GM20000 (cell line): ENCODE measurements at regions not wholly inside any gene's neighbourhood (a gene's known extent, or its start where the extent isn't known, plus 50 kb on each side); places are given as distances from the start of the nearest gene placed in this dataset.

Experiments
- DNase-seq: peaks from one replicate; pipeline ENCODE4 v3.0.0; 2012; ENCODE audit warnings: low spot score
- CTCF ChIP-seq: IDR thresholded peaks from 2 replicates; pipeline ENCODE4 v1.5.1; 2012; ENCODE audit warnings: mild to moderate bottlenecking, control low read depth; ENCODE audit errors: extremely low read depth, missing control alignments

- TF ChIP-seq CTCF, result no peak
- no peak for DNase-seq
Observed at GRCh38 chr12:107549651-107550480, 135.7 kb upstream of the PWP1 start.

- no peak for DNase-seq
- no peak for TF ChIP-seq CTCF
Observed at GRCh38 chr12:107551434-107551833, 134.2 kb upstream of the PWP1 start.

- no peak for TF ChIP-seq CTCF
- no peak for DNase-seq
Observed at GRCh38 chr12:107552263-107552662, 133.3 kb upstream of the PWP1 start.

- DNase-seq, result no peak
- no peak for TF ChIP-seq CTCF
Observed at GRCh38 chr12:107553211-107553765, 132.3 kb upstream of the PWP1 start.

- no peak for DNase-seq
- TF ChIP-seq CTCF, result no peak
Observed at GRCh38 chr12:107554941-107555340, 130.7 kb upstream of the PWP1 start.

GRCh38 chr12:107557026-107557425 lies 128.6 kb upstream of the PWP1 start:
- no peak for DNase-seq
- no peak for TF ChIP-seq CTCF

GRCh38 chr12:107557589-107558100 lies 128.0 kb upstream of the PWP1 start:
- TF ChIP-seq CTCF, result no peak
- DNase-seq, result no peak
